ENCODE measurements at regions not wholly inside any gene's neighbourhood (a gene's known extent, or its start where the extent isn't known, plus 50 kb on each side); places are given as distances from the start of the nearest gene placed in this dataset.

DNA sequence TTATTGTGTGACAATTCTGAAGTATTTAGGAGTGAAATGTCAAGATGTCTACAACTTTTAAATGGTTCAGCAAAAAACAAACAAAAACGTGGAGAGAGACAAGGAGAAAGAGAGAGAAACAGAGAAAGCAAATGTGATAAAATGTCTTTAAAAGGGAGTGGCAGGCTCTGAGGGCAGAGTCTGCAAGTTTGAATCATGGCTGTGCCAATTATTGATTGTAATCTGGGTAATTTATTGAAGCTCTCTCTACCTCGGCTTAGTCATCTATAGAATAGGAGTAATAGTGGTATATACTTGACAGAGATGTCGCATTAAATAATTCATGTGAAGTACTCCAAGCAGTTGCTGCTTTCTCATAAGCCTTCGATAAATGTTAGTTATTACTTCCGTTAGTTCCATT lies 61.3 kb upstream of the ARID1B start:
- TF ChIP-seq, protein P1, sequence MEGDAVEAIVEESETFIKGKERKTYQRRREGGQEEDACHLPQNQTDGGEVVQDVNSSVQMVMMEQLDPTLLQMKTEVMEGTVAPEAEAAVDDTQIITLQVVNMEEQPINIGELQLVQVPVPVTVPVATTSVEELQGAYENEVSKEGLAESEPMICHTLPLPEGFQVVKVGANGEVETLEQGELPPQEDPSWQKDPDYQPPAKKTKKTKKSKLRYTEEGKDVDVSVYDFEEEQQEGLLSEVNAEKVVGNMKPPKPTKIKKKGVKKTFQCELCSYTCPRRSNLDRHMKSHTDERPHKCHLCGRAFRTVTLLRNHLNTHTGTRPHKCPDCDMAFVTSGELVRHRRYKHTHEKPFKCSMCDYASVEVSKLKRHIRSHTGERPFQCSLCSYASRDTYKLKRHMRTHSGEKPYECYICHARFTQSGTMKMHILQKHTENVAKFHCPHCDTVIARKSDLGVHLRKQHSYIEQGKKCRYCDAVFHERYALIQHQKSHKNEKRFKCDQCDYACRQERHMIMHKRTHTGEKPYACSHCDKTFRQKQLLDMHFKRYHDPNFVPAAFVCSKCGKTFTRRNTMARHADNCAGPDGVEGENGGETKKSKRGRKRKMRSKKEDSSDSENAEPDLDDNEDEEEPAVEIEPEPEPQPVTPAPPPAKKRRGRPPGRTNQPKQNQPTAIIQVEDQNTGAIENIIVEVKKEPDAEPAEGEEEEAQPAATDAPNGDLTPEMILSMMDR (IDR thresholded peaks at IDR 0.05): no peak
- TF ChIP-seq POLR2A (IDR thresholded peaks at IDR 0.05): no peak
